Activated naive CD4-positive, alpha-beta T cell treated with anti-CD3 and anti-CD28 coated beads for 36 hours (primary cell): ENCODE measurements at regions not wholly inside any gene's neighbourhood (a gene's known extent, or its start where the extent isn't known, plus 50 kb on each side); places are given as distances from the start of the nearest gene placed in this dataset.
"Not testable (repeated sequence)": the region's sequence is repeated elsewhere in the genome, so short reads cannot be mapped to it uniquely, and the experiment has no call there.

Experiments used
- CTCF ChIA-PET: fragments of 350-600 bp; sonication (Branson Sonifier 250); formaldehyde crosslinking; loops from one replicate; lab custom pipeline; 2021; ENCODE audit warnings: antibody characterized with exemption; lab: Charles Lee
- DNase-seq: peaks from one replicate; pipeline ENCODE4 v3.0.0-alpha.2; 2020
- H3K27ac Mint-ChIP-seq: one replicate; pipeline ENCODE4 v1.8.0; 2021; ENCODE audit warnings: mild to moderate bottlenecking, mixed read lengths
- H3K27me3 Mint-ChIP-seq: one replicate; pipeline ENCODE4 v1.8.0; 2021; ENCODE audit warnings: low read depth, mixed read lengths
- H3K36me3 Mint-ChIP-seq: one replicate; pipeline ENCODE4 v1.8.0; 2021; ENCODE audit warnings: low read depth, mixed read lengths
- H3K4me1 Mint-ChIP-seq: one replicate; pipeline ENCODE4 v1.8.0; 2021; ENCODE audit warnings: low read depth, mixed read lengths
- H3K4me3 Mint-ChIP-seq: one replicate; pipeline ENCODE4 v1.8.0; 2021; ENCODE audit warnings: mild to moderate bottlenecking, moderate library complexity, mixed read lengths
- H3K9me3 Mint-ChIP-seq: one replicate; pipeline ENCODE4 v1.8.0; 2021; ENCODE audit warnings: mixed read lengths
- intact Hi-C: fragments of 100-400 bp; cut with micrococcal nuclease; formaldehyde crosslinking; loops from one replicate; pipeline ENCODE4 v1.15.1; 2023

GRCh38 chr18:60070631-60071030 is 170.8 kb downstream of the PMAIP1 start:
- intact Hi-C loops, result no loop called here
- Mint-ChIP-seq H3K4me3 (no peak overlapping the region), H3K27me3 (no peaks in the 10 kb centered on the region), H3K27ac (no peak overlapping the region), H3K9me3 (no peaks in the 10 kb centered on the region), H3K36me3 (no peaks in the 10 kb centered on the region), H3K4me1 (no peaks in the 10 kb centered on the region)
- DNase-seq, result no peak
- CTCF ChIA-PET, result no interaction called here

GRCh38 chr18:60069145-60069544 is 169.3 kb downstream of the PMAIP1 start:
- no peaks in the 10 kb centered on the region for H3K9me3 Mint-ChIP-seq
- H3K27me3 Mint-ChIP-seq, result peaks cover 3% of the 10 kb centered on the region
- intact Hi-C loops, result no loop called here
- H3K36me3 Mint-ChIP-seq, result no peaks in the 10 kb centered on the region
- no peak overlapping the region for H3K4me3 Mint-ChIP-seq
- CTCF ChIA-PET, result no interaction called here
- no peak overlapping the region for H3K27ac Mint-ChIP-seq
- H3K4me1 Mint-ChIP-seq, result no peaks in the 10 kb centered on the region
- no peak for DNase-seq

- Mint-ChIP-seq H3K9me3 (no peaks in the 10 kb centered on the region), H3K36me3 (no peaks in the 10 kb centered on the region), H3K27ac (no peak overlapping the region), H3K4me3 (no peak overlapping the region), H3K4me1 (no peaks in the 10 kb centered on the region), H3K27me3 (peaks cover 3% of the 10 kb centered on the region)
- DNase-seq, result no peak
- intact Hi-C loops, result no loop called here
- CTCF ChIA-PET, result interaction anchor here (0.6 kb wide), 1 partner anchor 295 kb away, joined by 6 read pairs; no protein-coding TSS in a partner anchor
Measured at GRCh38 chr18:60067426-60068210, 167.8 kb downstream of the PMAIP1 start.

- no peak overlapping the region for H3K4me3 Mint-ChIP-seq
- CTCF ChIA-PET, result no interaction called here
- H3K4me1 Mint-ChIP-seq, result no peaks in the 10 kb centered on the region
- DNase-seq, result no peak
- H3K27me3 Mint-ChIP-seq, result peaks cover 7% of the 10 kb centered on the region
- H3K36me3 Mint-ChIP-seq, result no peaks in the 10 kb centered on the region
- no peaks in the 10 kb centered on the region for H3K9me3 Mint-ChIP-seq
- intact Hi-C loops, result no loop called here
- H3K27ac Mint-ChIP-seq, result no peak overlapping the region
Measured at GRCh38 chr18:60066219-60066975, 166.6 kb downstream of the PMAIP1 start.

- H3K4me1 Mint-ChIP-seq, result no peaks in the 10 kb centered on the region
- DNase-seq, result no peak
- intact Hi-C loops, result no loop called here
- no peaks in the 10 kb centered on the region for H3K9me3 Mint-ChIP-seq
- H3K27me3 Mint-ChIP-seq, result peaks cover 7% of the 10 kb centered on the region
- no peak overlapping the region for H3K27ac Mint-ChIP-seq
- no peak overlapping the region for H3K4me3 Mint-ChIP-seq
- H3K36me3 Mint-ChIP-seq, result no peaks in the 10 kb centered on the region
- CTCF ChIA-PET, result no interaction called here
Measured at GRCh38 chr18:60064271-60064670, 164.5 kb downstream of the PMAIP1 start.

- H3K36me3 Mint-ChIP-seq, H3K27me3 Mint-ChIP-seq, H3K4me1 Mint-ChIP-seq: not testable (repeated sequence)
Measured at GRCh38 chr18:60062831-60063230, 163.0 kb downstream of the PMAIP1 start.

GRCh38 chr18:60062396-60062795 is 162.6 kb downstream of the PMAIP1 start:
- H3K4me3 Mint-ChIP-seq, result no peak overlapping the region
- CTCF ChIA-PET, result no interaction called here
- peaks cover 7% of the 10 kb centered on the region for H3K27me3 Mint-ChIP-seq
- intact Hi-C loops, result no loop called here
- H3K27ac Mint-ChIP-seq, result no peak overlapping the region
- no peaks in the 10 kb centered on the region for H3K9me3 Mint-ChIP-seq
- H3K4me1 Mint-ChIP-seq, result no peaks in the 10 kb centered on the region
- DNase-seq, result no peak
- H3K36me3 Mint-ChIP-seq, result no peaks in the 10 kb centered on the region

More at GRCh38 chr18:60062831-60063230, 163.0 kb downstream of the PMAIP1 start:
- CTCF ChIA-PET, H3K4me3 Mint-ChIP-seq, H3K9me3 Mint-ChIP-seq, DNase-seq, H3K27ac Mint-ChIP-seq, intact Hi-C loops: not testable (repeated sequence)

- Mint-ChIP-seq H3K4me1 (no peaks in the 10 kb centered on the region), H3K27me3 (peaks cover 7% of the 10 kb centered on the region), H3K9me3 (no peaks in the 10 kb centered on the region), H3K36me3 (no peaks in the 10 kb centered on the region), H3K27ac (no peak overlapping the region), H3K4me3 (no peak overlapping the region)
- CTCF ChIA-PET, result no interaction called here
- intact Hi-C loops, result no loop called here
- no peak for DNase-seq
Measured at GRCh38 chr18:60060578-60060977, 160.8 kb downstream of the PMAIP1 start.

GRCh38 chr18:60060026-60060425 is 160.2 kb downstream of the PMAIP1 start:
- H3K27ac Mint-ChIP-seq, result no peak overlapping the region
- no peaks in the 10 kb centered on the region for H3K36me3 Mint-ChIP-seq
- CTCF ChIA-PET, result no interaction called here
- H3K27me3 Mint-ChIP-seq, result peaks cover 7% of the 10 kb centered on the region
- H3K4me3 Mint-ChIP-seq, result no peak overlapping the region
- DNase-seq, result no peak
- H3K4me1 Mint-ChIP-seq, result no peaks in the 10 kb centered on the region
- no peaks in the 10 kb centered on the region for H3K9me3 Mint-ChIP-seq
- intact Hi-C loops, result no loop called here

- intact Hi-C loops, result no loop called here
- Mint-ChIP-seq H3K36me3 (no peaks in the 10 kb centered on the region), H3K27me3 (peaks cover 4% of the 10 kb centered on the region), H3K27ac (no peak overlapping the region), H3K9me3 (no peaks in the 10 kb centered on the region), H3K4me3 (no peak overlapping the region), H3K4me1 (no peaks in the 10 kb centered on the region)
- CTCF ChIA-PET, result no interaction called here
- no peak for DNase-seq
Measured at GRCh38 chr18:60059216-60059615, 159.4 kb downstream of the PMAIP1 start.

GRCh38 chr18:60053747-60054304 is 154.0 kb downstream of the PMAIP1 start:
- CTCF ChIA-PET, result no interaction called here
- Mint-ChIP-seq H3K27ac (no peak overlapping the region), H3K4me3 (no peak overlapping the region), H3K9me3 (peaks cover 1% of the 10 kb centered on the region), H3K27me3 (peaks cover 10% of the 10 kb centered on the region), H3K36me3 (no peaks in the 10 kb centered on the region), H3K4me1 (no peaks in the 10 kb centered on the region)
- intact Hi-C loops, result no loop called here
- no peak for DNase-seq

GRCh38 chr18:60050821-60051220 is 151.0 kb downstream of the PMAIP1 start:
- Mint-ChIP-seq H3K36me3 (no peaks in the 10 kb centered on the region), H3K27ac (no peak overlapping the region), H3K4me3 (no peak overlapping the region), H3K4me1 (no peaks in the 10 kb centered on the region), H3K27me3 (peaks cover 10% of the 10 kb centered on the region), H3K9me3 (peaks cover 1% of the 10 kb centered on the region)
- intact Hi-C loops, result no loop called here
- CTCF ChIA-PET, result no interaction called here
- no peak for DNase-seq
